IMR-90 (cell line): ENCODE measurements at regions not wholly inside any gene's neighbourhood (a gene's known extent, or its start where the extent isn't known, plus 50 kb on each side); places are given as distances from the start of the nearest gene placed in this dataset.

ENCODE experiments used
- ATAC-seq: fragments of 200-7000 bp; cut with Tn5 transposase; 2 replicates; pipeline ENCODE4 v1.9.1; 2020; ENCODE audit warnings: low read depth, mild to moderate bottlenecking, moderate library complexity
- BruUV-seq: library from RNA; stranded (reverse); fragments of 400-500 nt; replicated peaks from 2 replicates; lab custom pipeline; 2021; lab: Mats Ljungman, UMichigan
- CTCF ChIA-PET: fragments of 300-600 bp; formaldehyde crosslinking; extraction: SDS; loops from one replicate; lab custom pipeline; 2021; ENCODE audit warnings: antibody characterized with exemption; lab: Yijun Ruan, JAX
- POLR2A ChIA-PET: fragments of 300-600 bp; sonication (Branson Sonifier 250); formaldehyde crosslinking; loops from one replicate; lab custom pipeline; 2022; ENCODE audit warnings: antibody characterized with exemption; ENCODE audit not compliant: unreplicated experiment; lab: Charles Lee
- DNase-seq: peaks from one replicate; pipeline ENCODE4 v3.0.0; 2013
- H2AFZ ChIP-seq: replicated peaks from 2 replicates; pipeline ENCODE3; 2013; ENCODE audit warnings: low read length, mild to moderate bottlenecking; ENCODE audit not compliant: poor library complexity
- H2AK5ac ChIP-seq: 2 replicates; pipeline ENCODE4 v1.6.1; 2013; ENCODE audit warnings: low read depth, low read length, inconsistent platforms
- H2AK9ac ChIP-seq: replicated peaks from 2 replicates; pipeline ENCODE3; 2013; ENCODE audit warnings: mild to moderate bottlenecking, low read depth, low read length, moderate library complexity; ENCODE audit not compliant: poor library complexity
- H2BK120ac ChIP-seq: 2 replicates; pipeline ENCODE4 v1.6.1; 2013; ENCODE audit warnings: low read depth, low read length, inconsistent platforms
- H2BK15ac ChIP-seq: 3 replicates; pipeline ENCODE4 v1.6.1; 2013; ENCODE audit warnings: low read depth, low read length, inconsistent platforms
- H2BK20ac ChIP-seq: 2 replicates; pipeline ENCODE4 v1.6.1; 2013; ENCODE audit warnings: low read depth, mild to moderate bottlenecking, inconsistent platforms, low read length, moderate library complexity
- H2BK5ac ChIP-seq: 2 replicates; pipeline ENCODE4 v1.6.1; 2013; ENCODE audit warnings: mild to moderate bottlenecking, low read depth, low read length, inconsistent platforms; ENCODE audit not compliant: poor library complexity, severe bottlenecking
- H3K14ac ChIP-seq: replicated peaks from 2 replicates; pipeline ENCODE4 v1.6.1; 2013; ENCODE audit warnings: low read depth, low read length, inconsistent platforms
- H3K18ac ChIP-seq: 2 replicates; pipeline ENCODE4 v1.6.1; 2013; ENCODE audit warnings: low read depth, low read length, control low read depth
- H3K23ac ChIP-seq: 2 replicates; pipeline ENCODE4 v1.6.1; 2013; ENCODE audit warnings: low read depth, low read length, inconsistent platforms
- H3K27ac ChIP-seq: 2 replicates; pipeline ENCODE4 v1.5.1; 2013; ENCODE audit warnings: mild to moderate bottlenecking, control low read depth, low read length; ENCODE audit not compliant: insufficient read depth
- H3K27me3 ChIP-seq: 2 replicates; pipeline ENCODE4 v1.6.1; 2013; ENCODE audit warnings: low read length; ENCODE audit not compliant: control insufficient read depth, insufficient read depth
- H3K36me3 ChIP-seq: 2 replicates; pipeline ENCODE4 v1.6.1; 2013; ENCODE audit warnings: low read length, mixed read lengths; ENCODE audit not compliant: control insufficient read depth, insufficient read depth
- H3K4ac ChIP-seq: 2 replicates; pipeline ENCODE4 v1.6.1; 2013; ENCODE audit warnings: low read depth, low read length, inconsistent platforms
- H3K4me1 ChIP-seq: 2 replicates; pipeline ENCODE4 v1.6.1; 2013; ENCODE audit warnings: low read length, mixed read lengths; ENCODE audit not compliant: control insufficient read depth, insufficient read depth
- H3K4me2 ChIP-seq: 2 replicates; pipeline ENCODE4 v1.6.1; 2013; ENCODE audit warnings: low read depth, mild to moderate bottlenecking, control low read depth, low read length, moderate library complexity
- H3K4me3 ChIP-seq: 2 replicates; pipeline ENCODE4 v1.5.1; 2013; ENCODE audit warnings: low read depth, mild to moderate bottlenecking, control low read depth, low read length, moderate library complexity; ENCODE audit not compliant: insufficient read depth
- H3K56ac ChIP-seq: 2 replicates; pipeline ENCODE4 v1.6.1; 2013; ENCODE audit warnings: low read length, inconsistent platforms; ENCODE audit not compliant: insufficient read depth; ENCODE audit errors: extremely low read depth
- H3K79me1 ChIP-seq, 2 experiments: 2 replicates each; pipeline ENCODE4 v1.6.1; 2013; ENCODE audit warnings: low read length in 2 of 2, inconsistent platforms in 1 of 2, low read depth in 1 of 2
- H3K9ac ChIP-seq: 2 replicates; pipeline ENCODE4 v1.6.1; 2013; ENCODE audit warnings: low read depth, low read length, control low read depth
- H3K9me1 ChIP-seq: 2 replicates; pipeline ENCODE4 v1.6.1; 2013; ENCODE audit warnings: low read length, inconsistent platforms; ENCODE audit not compliant: insufficient read depth
- H3K9me3 ChIP-seq: 2 replicates; pipeline ENCODE4 v1.6.1; 2013; ENCODE audit warnings: low read length; ENCODE audit not compliant: control insufficient read depth, insufficient read depth
- H4K20me1 ChIP-seq: 2 replicates; pipeline ENCODE4 v1.6.1; 2013; ENCODE audit warnings: low read length, inconsistent platforms; ENCODE audit not compliant: insufficient read depth
- H4K5ac ChIP-seq: 2 replicates; pipeline ENCODE4 v1.6.1; 2013; ENCODE audit warnings: mild to moderate bottlenecking, low read depth, low read length, control low read depth
- H4K8ac ChIP-seq, 2 experiments: 2 replicates each; pipeline ENCODE4 v1.6.1; 2013; ENCODE audit warnings: low read depth in 2 of 2, low read length in 2 of 2, control low read depth in 1 of 2, inconsistent platforms in 1 of 2
- H4K91ac ChIP-seq: 2 replicates; pipeline ENCODE4 v1.6.1; 2013; ENCODE audit warnings: low read depth, low read length, inconsistent platforms; ENCODE audit not compliant: insufficient read depth
- MAZ ChIP-seq: IDR thresholded peaks from 2 replicates; pipeline ENCODE4 v1.6.1; 2012; ENCODE audit warnings: low read depth, mild to moderate bottlenecking, low read length, improper control_type of control experiment, moderate library complexity, borderline replicate concordance
- MXI1 ChIP-seq: IDR thresholded peaks from 2 replicates; pipeline ENCODE4 v1.6.1; 2012; ENCODE audit warnings: low read depth, mild to moderate bottlenecking, low read length, moderate library complexity, borderline replicate concordance
- NFE2L2 ChIP-seq: fragments of 150-350 bp; IDR thresholded peaks from 2 replicates; pipeline ENCODE4 v1.6.1; 2016; ENCODE audit warnings: low read depth, mild to moderate bottlenecking, low read length
- POLR2A ChIP-seq: IDR thresholded peaks from 2 replicates; pipeline ENCODE4 v1.6.1; 2012; ENCODE audit warnings: mild to moderate bottlenecking, low read depth, low read length
- RAD21 ChIP-seq: IDR thresholded peaks from 2 replicates; pipeline ENCODE4 v1.6.1; 2012; ENCODE audit warnings: low read length, improper control_type of control experiment
- RFX5 ChIP-seq: IDR thresholded peaks from 2 replicates; pipeline ENCODE4 v1.8.0; 2012; ENCODE audit warnings: low read depth, mild to moderate bottlenecking, low read length, moderate library complexity
- WGBS, 2 experiments: methylation state at CpG; one replicate each; pipeline versions ENCODE4 v1.1.5 to v1.1.7; 2013; ENCODE audit warnings: missing lambda C conversion rate in 2 of 2; ENCODE audit not compliant: insufficient read length in 1 of 2; ENCODE audit errors: extremely low coverage in 2 of 2; 5-methylcytosine and 5-hydroxymethylcytosine counted together
- dilution Hi-C: fragments of 300-500 bp; cut with HindIII; formaldehyde crosslinking; loops from one replicate; pipeline ENCODE4 v1.14.3; 2018; ENCODE audit warnings: low sequenced_read_pairs; ENCODE audit not compliant: unreplicated experiment
- in situ Hi-C: fragments of 300-500 bp; cut with MboI; formaldehyde crosslinking; loops from 3 replicates; pipeline ENCODE4 v1.14.3; 2019; ENCODE audit warnings: low sequenced_read_pairs, inconsistent platforms, mixed read lengths
- intact Hi-C: fragments of 100-400 bp; cut with micrococcal nuclease; formaldehyde crosslinking; loops from 2 replicates; pipeline ENCODE4 v1.10.0; 2022
- TF ChIP-seq, protein P1 (sequence below): fragments of 150-350 bp; IDR thresholded peaks from 2 replicates; pipeline ENCODE4 v1.6.1; 2017; ENCODE audit warnings: mild to moderate bottlenecking, antibody characterized with exemption, low read length, low read depth
- TF ChIP-seq, protein P2 (sequence below): conservative IDR thresholded peaks from 2 replicates; pipeline ENCODE4 v1.5.1; 2012; ENCODE audit warnings: mild to moderate bottlenecking, low read depth, low read length, improper control_type of control experiment

DNA sequence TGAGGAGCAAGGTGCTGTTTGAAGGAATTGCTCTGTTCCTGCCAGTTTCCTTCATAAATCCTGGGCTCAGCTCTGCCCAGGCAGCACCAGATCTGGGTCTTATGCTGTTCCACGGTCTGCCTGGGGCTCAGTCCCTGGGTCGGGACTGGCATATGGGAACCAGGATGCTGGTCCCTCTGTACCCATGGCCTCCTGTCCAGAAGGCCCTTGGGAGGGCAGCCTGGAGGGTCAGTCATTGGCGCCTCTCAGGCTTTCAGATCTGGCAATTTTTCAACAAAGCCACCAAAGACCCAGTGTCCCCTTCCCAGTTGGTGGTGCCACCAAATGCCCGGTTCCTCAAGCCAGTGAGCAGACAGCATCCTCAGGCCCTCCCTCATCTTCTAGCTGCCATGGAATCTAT lies 232.7 kb upstream of the SULF2 start:
- no peak overlapping the region for H4K8ac ChIP-seq
- H3K27ac ChIP-seq: peak overlapping the region; percentile 64; the same call in 1 of the 2 replicates
- H3K4me1 ChIP-seq: peaks cover 20% of the 10 kb centered on the region; the same call in 1 of the 2 replicates
- intact Hi-C loops: no loop called here
- H3K18ac ChIP-seq: peak overlapping the region; percentile 52; the same call in 1 of the 2 replicates
- dilution Hi-C loops: no loop called here
- H4K5ac ChIP-seq: no peak overlapping the region; the same call in 1 of the 2 replicates
- H2BK15ac ChIP-seq: no peak overlapping the region
- no peak overlapping the region for H3K23ac ChIP-seq
- no peak overlapping the region for H3K4me2 ChIP-seq
- H3K27me3 ChIP-seq: no peaks in the 10 kb centered on the region; the same call in 1 of the 2 replicates
- no TSS peak for BruUV-seq
- no peak overlapping the region for H2AK5ac ChIP-seq
- H3K9ac ChIP-seq: no peak overlapping the region
- ChIA-PET CTCF (no interaction called here), POLR2A (no interaction called here)
- H3K9me1 ChIP-seq: no peaks in the 10 kb centered on the region
- no peak overlapping the region for H3K14ac ChIP-seq
- H3K36me3 ChIP-seq: no peaks in the 10 kb centered on the region
- WGBS, 2 experiments: 90% methylated on average over 2 of the region's 4 CpGs; no CpG with 5 or more reads in 1 of the 2 experiments
- H2AFZ ChIP-seq: no peak overlapping the region
- no peaks in the 10 kb centered on the region; the same call in 1 of the 2 replicates for H4K20me1 ChIP-seq
- DNase-seq (no peak), ATAC-seq (no peak)
- H4K91ac ChIP-seq: no peak overlapping the region
- no peak for TF ChIP-seq MAZ
- TF ChIP-seq RFX5: no peak
- TF ChIP-seq, protein P1, sequence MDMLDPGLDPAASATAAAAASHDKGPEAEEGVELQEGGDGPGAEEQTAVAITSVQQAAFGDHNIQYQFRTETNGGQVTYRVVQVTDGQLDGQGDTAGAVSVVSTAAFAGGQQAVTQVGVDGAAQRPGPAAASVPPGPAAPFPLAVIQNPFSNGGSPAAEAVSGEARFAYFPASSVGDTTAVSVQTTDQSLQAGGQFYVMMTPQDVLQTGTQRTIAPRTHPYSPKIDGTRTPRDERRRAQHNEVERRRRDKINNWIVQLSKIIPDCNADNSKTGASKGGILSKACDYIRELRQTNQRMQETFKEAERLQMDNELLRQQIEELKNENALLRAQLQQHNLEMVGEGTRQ: no peak
- TF ChIP-seq NFE2L2: no peak
- no peak for TF ChIP-seq POLR2A
- TF ChIP-seq MXI1: no peak
- TF ChIP-seq RAD21: no peak
- TF ChIP-seq, protein P2, sequence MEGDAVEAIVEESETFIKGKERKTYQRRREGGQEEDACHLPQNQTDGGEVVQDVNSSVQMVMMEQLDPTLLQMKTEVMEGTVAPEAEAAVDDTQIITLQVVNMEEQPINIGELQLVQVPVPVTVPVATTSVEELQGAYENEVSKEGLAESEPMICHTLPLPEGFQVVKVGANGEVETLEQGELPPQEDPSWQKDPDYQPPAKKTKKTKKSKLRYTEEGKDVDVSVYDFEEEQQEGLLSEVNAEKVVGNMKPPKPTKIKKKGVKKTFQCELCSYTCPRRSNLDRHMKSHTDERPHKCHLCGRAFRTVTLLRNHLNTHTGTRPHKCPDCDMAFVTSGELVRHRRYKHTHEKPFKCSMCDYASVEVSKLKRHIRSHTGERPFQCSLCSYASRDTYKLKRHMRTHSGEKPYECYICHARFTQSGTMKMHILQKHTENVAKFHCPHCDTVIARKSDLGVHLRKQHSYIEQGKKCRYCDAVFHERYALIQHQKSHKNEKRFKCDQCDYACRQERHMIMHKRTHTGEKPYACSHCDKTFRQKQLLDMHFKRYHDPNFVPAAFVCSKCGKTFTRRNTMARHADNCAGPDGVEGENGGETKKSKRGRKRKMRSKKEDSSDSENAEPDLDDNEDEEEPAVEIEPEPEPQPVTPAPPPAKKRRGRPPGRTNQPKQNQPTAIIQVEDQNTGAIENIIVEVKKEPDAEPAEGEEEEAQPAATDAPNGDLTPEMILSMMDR: no peak
- in situ Hi-C loops: loop anchor here (25.0 kb wide), 1 partner anchor 94 kb away; no protein-coding TSS in a partner anchor
- no peak overlapping the region for H3K4me3 ChIP-seq
- H2BK20ac ChIP-seq: no peak overlapping the region
- no peak overlapping the region for H2BK5ac ChIP-seq
- H3K56ac ChIP-seq: no peak overlapping the region
- no peak overlapping the region for H2BK120ac ChIP-seq
- H2AK9ac ChIP-seq: no peak overlapping the region
- peaks cover 7% of the 10 kb centered on the region for H3K9me3 ChIP-seq
- H3K79me1 ChIP-seq: no peaks in the 10 kb centered on the region
- no peak overlapping the region for H3K4ac ChIP-seq
